GM12878 (cell line): ENCODE measurements at regions not wholly inside any gene's neighbourhood (a gene's known extent, or its start where the extent isn't known, plus 50 kb on each side); places are given as distances from the start of the nearest gene placed in this dataset.

Source experiments
- ATAC-seq: fragments of 200-7000 bp; cut with Tn5 transposase; 3 replicates; pipeline ENCODE4 v1.9.1; 2020; ENCODE audit warnings: mild to moderate bottlenecking, moderate library complexity
- BruUV-seq: library from RNA; stranded (reverse); fragments of 400-500 nt; replicated peaks from 2 replicates; lab custom pipeline; 2021; lab: Mats Ljungman, UMichigan
- CTCF ChIA-PET: fragments of 300-600 bp; sonication (Branson Sonifier 250); formaldehyde crosslinking; extraction: SDS; loops from one replicate; lab custom pipeline; 2021; ENCODE audit warnings: inconsistent platforms; lab: Yijun Ruan, JAX
- POLR2A ChIA-PET: fragments of 350-600 bp; formaldehyde crosslinking; extraction: SDS; loops from one replicate; lab custom pipeline; 2021; ENCODE audit warnings: inconsistent platforms; lab: Charles Lee
- RAD21 ChIA-PET: fragments of 300-600 bp; sonication (Branson Sonifier 250); formaldehyde crosslinking; loops from one replicate; lab custom pipeline; 2023; ENCODE audit warnings: antibody characterized with exemption; ENCODE audit not compliant: unreplicated experiment; lab: Charles Lee
- SMC1A ChIA-PET: fragments of 300-600 bp; sonication (Branson Sonifier 250); formaldehyde crosslinking; loops from one replicate; lab custom pipeline; 2023; ENCODE audit not compliant: unreplicated experiment, uncharacterized antibody; lab: Charles Lee
- DNase-seq: peaks from one replicate; pipeline ENCODE4 v3.0.0-alpha.2; 2011; ENCODE audit warnings: low read depth, low spot score
- FAIRE-seq: peaks from 3 replicates; lab custom pipeline; 2011; peaks lifted over from hg19 to GRCh38; lab: Jason Lieb, UNC
- H2AFZ ChIP-seq: 2 replicates; pipeline ENCODE4 v1.6.0; 2011; ENCODE audit warnings: low read depth, low read length, control low read depth; ENCODE audit not compliant: control insufficient read depth
- H3K27ac ChIP-seq: 2 replicates; pipeline ENCODE4 v1.5.1; 2011; ENCODE audit warnings: control low read depth; ENCODE audit not compliant: control insufficient read depth, insufficient read depth
- H3K27me3 ChIP-seq, 2 experiments: replicated peaks in 1 of 2; 2 replicates each; pipeline versions ENCODE4 v1.6.0 to v1.6.1; 2011; ENCODE audit warnings: low read length in 1 of 2; ENCODE audit not compliant: control insufficient read depth in 2 of 2, insufficient read depth in 2 of 2
- H3K36me3 ChIP-seq, 2 experiments: 2 replicates each; pipeline ENCODE4 v1.5.1; 2011; ENCODE audit warnings: low read length in 1 of 2; ENCODE audit not compliant: control insufficient read depth in 2 of 2, insufficient read depth in 2 of 2
- H3K4me1 ChIP-seq: 2 replicates; pipeline ENCODE4 v1.6.1; 2011; ENCODE audit warnings: mild to moderate bottlenecking, low read length, moderate library complexity, mixed read lengths; ENCODE audit not compliant: control insufficient read depth, insufficient read depth
- H3K4me2 ChIP-seq: 2 replicates; pipeline ENCODE4 v1.6.0; 2011; ENCODE audit warnings: control low read depth; ENCODE audit not compliant: control insufficient read depth, insufficient read depth
- H3K4me3 ChIP-seq: fragments of 200-600 bp; sonication (generic); 2 replicates; pipeline ENCODE4 v1.5.1; 2016
- H3K79me2 ChIP-seq: 2 replicates; pipeline ENCODE4 v1.6.0; 2011; ENCODE audit warnings: low read length; ENCODE audit not compliant: control insufficient read depth, insufficient read depth
- H3K9ac ChIP-seq: 2 replicates; pipeline ENCODE4 v1.8.0; 2011; ENCODE audit warnings: low read length, control low read depth, mixed read lengths; ENCODE audit not compliant: control insufficient read depth, insufficient read depth
- H3K9me3 ChIP-seq: replicated peaks from 3 replicates; pipeline ENCODE4 v1.5.1; 2011; ENCODE audit warnings: mild to moderate bottlenecking, low read length; ENCODE audit not compliant: control insufficient read depth, insufficient read depth
- H4K20me1 ChIP-seq: 2 replicates; pipeline ENCODE4 v1.6.0; 2011; ENCODE audit not compliant: control insufficient read depth, insufficient read depth
- FOXM1 ChIP-seq: IDR thresholded peaks from 2 replicates; pipeline ENCODE4 v1.6.1; 2012; ENCODE audit warnings: low read depth, mild to moderate bottlenecking, inconsistent platforms, low read length, moderate library complexity
- JUNB ChIP-seq: IDR thresholded peaks from 2 replicates; pipeline ENCODE4 v1.6.1; 2016; ENCODE audit warnings: antibody characterized with exemption, mild to moderate bottlenecking
- MEF2B ChIP-seq: fragments of 450-650 bp; IDR thresholded peaks from 2 replicates; pipeline ENCODE4 v1.6.1; 2018; ENCODE audit warnings: mild to moderate bottlenecking, moderate library complexity; ENCODE audit not compliant: partially characterized antibody, poor library complexity, severe bottlenecking
- MYC ChIP-seq: IDR thresholded peaks from 2 replicates; pipeline ENCODE4 v1.6.1; 2011; ENCODE audit warnings: mild to moderate bottlenecking, low read length, moderate library complexity, inconsistent platforms; ENCODE audit not compliant: insufficient read depth, insufficient replicate concordance, insufficient read length, severe bottlenecking
- RB1 ChIP-seq: fragments of 450-650 bp; formaldehyde crosslinking; IDR thresholded peaks from 2 replicates; pipeline ENCODE4 v1.6.1; 2017; ENCODE audit warnings: mild to moderate bottlenecking, borderline replicate concordance
- TBL1XR1 ChIP-seq: IDR thresholded peaks from 2 replicates; pipeline ENCODE4 v1.6.1; 2012; ENCODE audit warnings: low read depth, low read length, improper control_type of control experiment
- WGBS: methylation state at CpG from one replicate; pipeline ENCODE4 v1.1.6; 2016; ENCODE audit warnings: low lambda C conversion rate; ENCODE audit not compliant: insufficient replicate concordance, insufficient coverage; ENCODE audit errors: missing lambda C conversion rate; 5-methylcytosine and 5-hydroxymethylcytosine counted together
- in situ Hi-C: fragments of 300-500 bp; cut with MboI; formaldehyde crosslinking; loops from 9 replicates; pipeline ENCODE4 v1.14.3; 2018; ENCODE audit warnings: mixed read lengths
- intact Hi-C: fragments of 100-400 bp; cut with micrococcal nuclease; formaldehyde crosslinking; loops from one replicate; pipeline ENCODE4 v1.14.2; 2022; ENCODE audit not compliant: unreplicated experiment
- TF ChIP-seq, protein P1 (sequence below): fragments of 450-650 bp; conservative IDR thresholded peaks from 2 replicates; pipeline ENCODE4 v1.6.1; 2017; ENCODE audit warnings: mild to moderate bottlenecking, moderate library complexity
- TF ChIP-seq, protein P2 (sequence below): fragments of 450-650 bp; IDR thresholded peaks from 2 replicates; pipeline ENCODE4 v1.6.1; 2017; ENCODE audit warnings: low read depth, mild to moderate bottlenecking, moderate library complexity
- TF ChIP-seq, protein P3 (sequence below): fragments of 150-350 bp; IDR thresholded peaks from 2 replicates; pipeline ENCODE4 v1.6.1; 2014; ENCODE audit warnings: mild to moderate bottlenecking, low read depth, low read length
- TF ChIP-seq, protein P4 (sequence below): fragments of 450-650 bp; IDR thresholded peaks from 2 replicates; pipeline ENCODE4 v1.6.1; 2017; ENCODE audit warnings: antibody characterized with exemption, mild to moderate bottlenecking, moderate library complexity

DNA sequence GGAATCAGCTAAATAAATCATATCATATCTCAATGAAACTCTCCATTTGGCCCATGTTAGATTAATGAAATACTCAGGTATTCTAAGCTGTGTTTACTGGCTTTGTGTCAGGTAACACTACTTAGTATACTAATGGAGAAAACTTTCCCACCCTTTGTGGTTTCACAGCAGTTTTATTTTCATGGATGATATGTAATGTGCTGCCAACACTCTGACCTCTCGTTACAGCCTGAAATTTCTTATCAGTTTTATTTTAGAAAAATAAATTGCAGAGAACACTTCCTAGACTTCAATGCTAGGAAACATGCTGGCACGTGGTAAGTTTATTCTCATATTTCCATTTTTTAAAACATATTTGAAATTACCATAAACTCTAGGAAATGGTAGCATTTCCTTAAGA is 758.9 kb downstream of the LIG4 start (continued):
- TF ChIP-seq, protein P1, sequence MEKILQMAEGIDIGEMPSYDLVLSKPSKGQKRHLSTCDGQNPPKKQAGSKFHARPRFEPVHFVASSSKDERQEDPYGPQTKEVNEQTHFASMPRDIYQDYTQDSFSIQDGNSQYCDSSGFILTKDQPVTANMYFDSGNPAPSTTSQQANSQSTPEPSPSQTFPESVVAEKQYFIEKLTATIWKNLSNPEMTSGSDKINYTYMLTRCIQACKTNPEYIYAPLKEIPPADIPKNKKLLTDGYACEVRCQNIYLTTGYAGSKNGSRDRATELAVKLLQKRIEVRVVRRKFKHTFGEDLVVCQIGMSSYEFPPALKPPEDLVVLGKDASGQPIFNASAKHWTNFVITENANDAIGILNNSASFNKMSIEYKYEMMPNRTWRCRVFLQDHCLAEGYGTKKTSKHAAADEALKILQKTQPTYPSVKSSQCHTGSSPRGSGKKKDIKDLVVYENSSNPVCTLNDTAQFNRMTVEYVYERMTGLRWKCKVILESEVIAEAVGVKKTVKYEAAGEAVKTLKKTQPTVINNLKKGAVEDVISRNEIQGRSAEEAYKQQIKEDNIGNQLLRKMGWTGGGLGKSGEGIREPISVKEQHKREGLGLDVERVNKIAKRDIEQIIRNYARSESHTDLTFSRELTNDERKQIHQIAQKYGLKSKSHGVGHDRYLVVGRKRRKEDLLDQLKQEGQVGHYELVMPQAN, result no peak
- TF ChIP-seq, protein P2, sequence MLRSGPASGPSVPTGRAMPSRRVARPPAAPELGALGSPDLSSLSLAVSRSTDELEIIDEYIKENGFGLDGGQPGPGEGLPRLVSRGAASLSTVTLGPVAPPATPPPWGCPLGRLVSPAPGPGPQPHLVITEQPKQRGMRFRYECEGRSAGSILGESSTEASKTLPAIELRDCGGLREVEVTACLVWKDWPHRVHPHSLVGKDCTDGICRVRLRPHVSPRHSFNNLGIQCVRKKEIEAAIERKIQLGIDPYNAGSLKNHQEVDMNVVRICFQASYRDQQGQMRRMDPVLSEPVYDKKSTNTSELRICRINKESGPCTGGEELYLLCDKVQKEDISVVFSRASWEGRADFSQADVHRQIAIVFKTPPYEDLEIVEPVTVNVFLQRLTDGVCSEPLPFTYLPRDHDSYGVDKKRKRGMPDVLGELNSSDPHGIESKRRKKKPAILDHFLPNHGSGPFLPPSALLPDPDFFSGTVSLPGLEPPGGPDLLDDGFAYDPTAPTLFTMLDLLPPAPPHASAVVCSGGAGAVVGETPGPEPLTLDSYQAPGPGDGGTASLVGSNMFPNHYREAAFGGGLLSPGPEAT, result no peak

DNA sequence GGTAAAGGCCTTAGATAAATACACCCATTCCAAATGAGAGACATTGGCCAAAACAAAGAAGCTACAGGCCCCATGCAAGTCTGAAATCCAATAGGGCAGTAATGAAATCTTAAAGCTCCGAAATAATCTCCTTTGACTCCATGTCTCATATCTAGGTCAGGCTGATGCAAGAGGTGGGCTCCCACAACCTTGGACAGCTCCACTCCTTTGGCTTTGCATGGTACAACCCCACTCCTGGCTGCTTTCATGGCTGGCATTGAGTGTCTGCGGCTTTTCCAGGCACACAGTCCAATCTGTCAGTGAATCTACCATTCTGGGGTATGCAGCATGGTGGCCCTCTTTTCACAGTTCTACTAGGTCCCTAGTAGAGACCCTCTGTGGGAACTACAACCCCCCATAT is 762.5 kb downstream of the LIG4 start:
- H4K20me1 ChIP-seq, result no peaks in the 10 kb centered on the region
- FAIRE-seq (no peak), DNase-seq (no peak), ATAC-seq (no peak)
- H3K9me3 ChIP-seq, result no peaks in the 10 kb centered on the region
- BruUV-seq, result no TSS peak
- H3K27me3 ChIP-seq, result no peaks in the 10 kb centered on the region
- no peak overlapping the region for H2AFZ ChIP-seq
- no peaks in the 10 kb centered on the region for H3K79me2 ChIP-seq
- ChIA-PET POLR2A (no interaction called here), RAD21 (no interaction called here), CTCF (no interaction called here), SMC1A (no interaction called here)
- in situ Hi-C loops, result no loop called here
- no peaks in the 10 kb centered on the region for H3K4me1 ChIP-seq
- H3K36me3 ChIP-seq, result no peaks in the 10 kb centered on the region
- no peak overlapping the region for H3K4me3 ChIP-seq
- no peak overlapping the region for H3K4me2 ChIP-seq
- no peak for TF ChIP-seq JUNB
- no peak for TF ChIP-seq MYC
- no peak for TF ChIP-seq TBL1XR1
- TF ChIP-seq, protein P3, sequence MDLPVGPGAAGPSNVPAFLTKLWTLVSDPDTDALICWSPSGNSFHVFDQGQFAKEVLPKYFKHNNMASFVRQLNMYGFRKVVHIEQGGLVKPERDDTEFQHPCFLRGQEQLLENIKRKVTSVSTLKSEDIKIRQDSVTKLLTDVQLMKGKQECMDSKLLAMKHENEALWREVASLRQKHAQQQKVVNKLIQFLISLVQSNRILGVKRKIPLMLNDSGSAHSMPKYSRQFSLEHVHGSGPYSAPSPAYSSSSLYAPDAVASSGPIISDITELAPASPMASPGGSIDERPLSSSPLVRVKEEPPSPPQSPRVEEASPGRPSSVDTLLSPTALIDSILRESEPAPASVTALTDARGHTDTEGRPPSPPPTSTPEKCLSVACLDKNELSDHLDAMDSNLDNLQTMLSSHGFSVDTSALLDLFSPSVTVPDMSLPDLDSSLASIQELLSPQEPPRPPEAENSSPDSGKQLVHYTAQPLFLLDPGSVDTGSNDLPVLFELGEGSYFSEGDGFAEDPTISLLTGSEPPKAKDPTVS, result no peak
- TF ChIP-seq MEF2B, result no peak
- no peak for TF ChIP-seq RB1
- TF ChIP-seq, protein P4, sequence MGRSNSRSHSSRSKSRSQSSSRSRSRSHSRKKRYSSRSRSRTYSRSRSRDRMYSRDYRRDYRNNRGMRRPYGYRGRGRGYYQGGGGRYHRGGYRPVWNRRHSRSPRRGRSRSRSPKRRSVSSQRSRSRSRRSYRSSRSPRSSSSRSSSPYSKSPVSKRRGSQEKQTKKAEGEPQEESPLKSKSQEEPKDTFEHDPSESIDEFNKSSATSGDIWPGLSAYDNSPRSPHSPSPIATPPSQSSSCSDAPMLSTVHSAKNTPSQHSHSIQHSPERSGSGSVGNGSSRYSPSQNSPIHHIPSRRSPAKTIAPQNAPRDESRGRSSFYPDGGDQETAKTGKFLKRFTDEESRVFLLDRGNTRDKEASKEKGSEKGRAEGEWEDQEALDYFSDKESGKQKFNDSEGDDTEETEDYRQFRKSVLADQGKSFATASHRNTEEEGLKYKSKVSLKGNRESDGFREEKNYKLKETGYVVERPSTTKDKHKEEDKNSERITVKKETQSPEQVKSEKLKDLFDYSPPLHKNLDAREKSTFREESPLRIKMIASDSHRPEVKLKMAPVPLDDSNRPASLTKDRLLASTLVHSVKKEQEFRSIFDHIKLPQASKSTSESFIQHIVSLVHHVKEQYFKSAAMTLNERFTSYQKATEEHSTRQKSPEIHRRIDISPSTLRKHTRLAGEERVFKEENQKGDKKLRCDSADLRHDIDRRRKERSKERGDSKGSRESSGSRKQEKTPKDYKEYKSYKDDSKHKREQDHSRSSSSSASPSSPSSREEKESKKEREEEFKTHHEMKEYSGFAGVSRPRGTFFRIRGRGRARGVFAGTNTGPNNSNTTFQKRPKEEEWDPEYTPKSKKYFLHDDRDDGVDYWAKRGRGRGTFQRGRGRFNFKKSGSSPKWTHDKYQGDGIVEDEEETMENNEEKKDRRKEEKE, result no peak
- TF ChIP-seq FOXM1, result no peak
- 0% methylated on average over 2 of the region's 2 CpGs for WGBS
- intact Hi-C loops, result no loop called here
- no peak overlapping the region for H3K27ac ChIP-seq
- H3K9ac ChIP-seq, result no peak overlapping the region
